SK-N-SH (cell line): ENCODE measurements at regions not wholly inside any gene's neighbourhood (a gene's known extent, or its start where the extent isn't known, plus 50 kb on each side); places are given as distances from the start of the nearest gene placed in this dataset.

Source experiments
- CTCF ChIA-PET: fragments of 300-600, 350-600 bp; formaldehyde crosslinking; extraction: SDS; loops from one replicate; lab custom pipeline; 2021; lab: Yijun Ruan, JAX
- POLR2A ChIA-PET: fragments of 350-600 bp; sonication (Branson Sonifier 250); formaldehyde crosslinking; extraction: SDS; loops from one replicate; lab custom pipeline; 2020; ENCODE audit warnings: antibody characterized with exemption, inconsistent platforms; lab: Yijun Ruan, JAX
- DNase-seq: peaks from one replicate; pipeline ENCODE4 v3.0.0; 2012
- H2AFZ ChIP-seq: fragments of 200-600 bp; sonication (generic); 2 replicates; pipeline ENCODE4 v1.8.1; 2016; ENCODE audit warnings: antibody characterized with exemption, mild to moderate bottlenecking, low read depth
- H3F3A ChIP-seq: fragments of 200-600 bp; sonication (generic); replicated peaks from 2 replicates; pipeline ENCODE3; 2016; ENCODE audit warnings: antibody characterized with exemption, mild to moderate bottlenecking; ENCODE audit not compliant: insufficient read depth
- H3K27ac ChIP-seq, 2 experiments: fragments of 200-500 bp in 1 of 2; fragments of 200-600 bp in 1 of 2; sonication (Bioruptor generic) in 1 of 2; sonication (generic), shearing (Covaris generic) in 1 of 2; 2 replicates each; pipeline versions ENCODE4 v1.5.1 to v1.6.1; 2014 to 2016; ENCODE audit warnings: low read depth in 2 of 2, inconsistent platforms in 1 of 2, low read length in 1 of 2, mild to moderate bottlenecking in 1 of 2, mixed read lengths in 1 of 2
- H3K27me3 ChIP-seq: fragments of 200-600 bp; sonication (generic), shearing (Covaris generic); 2 replicates; pipeline ENCODE4 v1.6.1; 2016; ENCODE audit warnings: mixed run types; ENCODE audit not compliant: insufficient read depth
- H3K36me3 ChIP-seq, 2 experiments: fragments of 200-500 bp in 1 of 2; fragments of 200-600 bp in 1 of 2; sonication (Bioruptor generic) in 1 of 2; sonication (generic) in 1 of 2; replicated peaks in 1 of 2; 2 replicates each; pipeline versions ENCODE3 to v1.5.1; 2014 to 2016; ENCODE audit warnings: low read length in 1 of 2, mild to moderate bottlenecking in 1 of 2; ENCODE audit not compliant: insufficient read depth in 2 of 2, control insufficient read depth in 1 of 2
- H3K4me1 ChIP-seq, 2 experiments: fragments of 200-500 bp in 1 of 2; fragments of 200-600 bp in 1 of 2; sonication (Bioruptor generic) in 1 of 2; sonication (generic), shearing (Covaris generic) in 1 of 2; 2 replicates each; pipeline versions ENCODE4 v1.5.1 to v1.6.1; 2014 to 2016; ENCODE audit warnings: low read depth in 1 of 2, low read length in 1 of 2, mixed run types in 1 of 2; ENCODE audit not compliant: insufficient read depth in 2 of 2, control insufficient read depth in 1 of 2
- H3K4me2 ChIP-seq: fragments of 200-600 bp; sonication (generic), shearing (Covaris generic); 2 replicates; pipeline ENCODE4 v1.6.1; 2017; ENCODE audit warnings: mixed run types
- H3K4me3 ChIP-seq, 2 experiments: fragments of 200-500 bp in 1 of 2; fragments of 200-600 bp in 1 of 2; sonication (Bioruptor generic) in 1 of 2; sonication (generic), shearing (Covaris generic) in 1 of 2; 2 replicates each; pipeline versions ENCODE4 v1.5.1 to v1.8.1; 2014 to 2016; ENCODE audit warnings: low read depth in 2 of 2, inconsistent platforms in 1 of 2, low read length in 1 of 2, mild to moderate bottlenecking in 1 of 2, mixed read lengths in 1 of 2, moderate library complexity in 1 of 2
- H3K79me2 ChIP-seq: fragments of 200-600 bp; sonication (generic); 2 replicates; pipeline ENCODE4 v1.8.1; 2017; ENCODE audit warnings: mild to moderate bottlenecking; ENCODE audit not compliant: insufficient read depth
- H3K9ac ChIP-seq: fragments of 200-600 bp; sonication (generic); 2 replicates; pipeline ENCODE4 v1.6.1; 2017; ENCODE audit warnings: mixed run types
- H3K9me2 ChIP-seq: fragments of 200-600 bp; sonication (generic); 2 replicates; pipeline ENCODE4 v1.6.1; 2017; ENCODE audit warnings: mixed run types
- H3K9me3 ChIP-seq: fragments of 200-600 bp; sonication (generic); 2 replicates; pipeline ENCODE4 v1.6.1; 2017; ENCODE audit warnings: mixed run types, mild to moderate bottlenecking, moderate library complexity
- H4K20me1 ChIP-seq: fragments of 200-600 bp; sonication (generic); 2 replicates; pipeline ENCODE4 v1.6.1; 2017; ENCODE audit warnings: mild to moderate bottlenecking, mixed run types; ENCODE audit not compliant: insufficient read depth
- CHD2 ChIP-seq: fragments of 150-350 bp; IDR thresholded peaks from 2 replicates; pipeline ENCODE4 v1.6.1; 2018; ENCODE audit warnings: low read length; ENCODE audit not compliant: partially characterized antibody
- EP300 ChIP-seq, 2 experiments: IDR thresholded peaks; 2 replicates each; pipeline versions ENCODE4 v1.4.0 to v1.6.1; 2012; ENCODE audit warnings: borderline replicate concordance in 1 of 2, low read depth in 1 of 2, low read length in 1 of 2
- EZH2phosphoT487 ChIP-seq: fragments of 200-600 bp; sonication (generic); IDR thresholded peaks from 2 replicates; pipeline ENCODE4 v1.6.1; 2017; ENCODE audit warnings: low read depth, mixed run types, mild to moderate bottlenecking, antibody characterized with exemption, moderate library complexity, borderline replicate concordance
- FOXM1 ChIP-seq: IDR thresholded peaks from 2 replicates; pipeline ENCODE4 v1.4.0; 2012; ENCODE audit warnings: low read depth, mild to moderate bottlenecking
- GABPA ChIP-seq: IDR thresholded peaks from 2 replicates; pipeline ENCODE4 v1.4.0; 2012; ENCODE audit warnings: low read depth, mild to moderate bottlenecking
- GATA2 ChIP-seq: sonication (generic); formaldehyde crosslinking; IDR thresholded peaks from 2 replicates; pipeline ENCODE4 v1.5.0; 2020; ENCODE audit warnings: mild to moderate bottlenecking, missing genetic modification reagents
- MEF2A ChIP-seq: IDR thresholded peaks from 2 replicates; pipeline ENCODE4 v1.4.0; 2012; ENCODE audit warnings: low read depth, borderline replicate concordance
- MXI1 ChIP-seq: IDR thresholded peaks from 2 replicates; pipeline ENCODE4 v1.6.1; 2012; ENCODE audit warnings: mild to moderate bottlenecking, low read depth, low read length, improper control_type of control experiment
- NFIC ChIP-seq: IDR thresholded peaks from 2 replicates; pipeline ENCODE4 v1.4.0; 2012; ENCODE audit warnings: borderline replicate concordance
- NRF1 ChIP-seq: IDR thresholded peaks from 2 replicates; pipeline ENCODE4 v1.6.1; 2012; ENCODE audit warnings: low read depth, mild to moderate bottlenecking, low read length
- RAD21 ChIP-seq: IDR thresholded peaks from 2 replicates; pipeline ENCODE4 v1.6.1; 2012; ENCODE audit warnings: mild to moderate bottlenecking, low read length
- RFX5 ChIP-seq: IDR thresholded peaks from 2 replicates; pipeline ENCODE4 v1.6.1; 2012; ENCODE audit warnings: mild to moderate bottlenecking, improper control_type of control experiment, low read length
- SIN3A ChIP-seq: IDR thresholded peaks from 2 replicates; pipeline ENCODE4 v1.6.1; 2012; ENCODE audit warnings: low read depth, mild to moderate bottlenecking, low read length, moderate library complexity, borderline replicate concordance
- WGBS: methylation state at CpG from one replicate; pipeline ENCODE4 v1.1.6; 2017; ENCODE audit warnings: low lambda C conversion rate; 5-methylcytosine and 5-hydroxymethylcytosine counted together
- TF ChIP-seq, protein P1 (sequence below): IDR thresholded peaks from 2 replicates; pipeline ENCODE4 v1.4.0; 2012; ENCODE audit warnings: low read depth, borderline replicate concordance
- TF ChIP-seq, protein P2 (sequence below): fragments of 150-350 bp; IDR thresholded peaks from 2 replicates; pipeline ENCODE4 v1.6.1; 2016; ENCODE audit warnings: mild to moderate bottlenecking, low read depth, low read length
- TF ChIP-seq, protein P3 (sequence below): IDR thresholded peaks from 2 replicates; pipeline ENCODE4; 2012
- TF ChIP-seq, protein P4 (sequence below): IDR thresholded peaks from 2 replicates; pipeline ENCODE4 v1.6.1; 2012; ENCODE audit warnings: mild to moderate bottlenecking, low read depth, low read length, moderate library complexity

DNA sequence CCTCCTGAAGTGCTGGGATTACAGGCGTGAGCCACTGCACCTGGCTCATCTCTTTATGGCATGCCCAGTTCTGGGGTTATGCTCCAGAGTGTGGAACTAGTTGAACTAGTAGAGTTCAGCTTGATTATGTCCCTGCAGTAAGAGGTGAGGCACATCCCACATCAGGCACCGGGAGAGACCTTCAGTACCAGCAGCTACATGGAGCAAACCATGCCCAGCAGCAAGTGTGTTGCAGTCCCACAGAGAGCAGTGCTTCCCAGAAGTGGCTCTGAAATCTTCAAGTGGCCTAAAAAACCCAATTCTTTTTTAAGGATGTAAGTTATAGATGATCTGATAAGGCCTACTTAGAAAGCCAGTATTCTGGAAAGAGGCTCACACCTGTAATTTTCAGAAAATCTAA, 331.9 kb upstream of the PRKCQ start:
- POLR2A ChIA-PET, result no interaction called here
- no peak overlapping the region for H3K4me3 ChIP-seq
- peaks cover 3% of the 10 kb centered on the region; the same call in 1 of the 2 replicates for H4K20me1 ChIP-seq
- H3K9ac ChIP-seq, result no peak overlapping the region
- no peaks in the 10 kb centered on the region; the same call in 1 of the 2 replicates for H3K27me3 ChIP-seq
- H3K79me2 ChIP-seq, result no peaks in the 10 kb centered on the region
- no peaks in the 10 kb centered on the region for H3K9me3 ChIP-seq
- WGBS, result 42% methylated on average over 2 of the region's 2 CpGs
- no peak for DNase-seq
- CTCF ChIA-PET, result interaction anchor here (2.0 kb wide), 1 partner anchor 8 kb away, joined by 5 read pairs; no protein-coding TSS in a partner anchor
- H3K4me2 ChIP-seq, result no peak overlapping the region
- peaks cover 0 to 7% of the 10 kb centered on the region in 2 experiments; a peak in 2 of 4 replicates for H3K4me1 ChIP-seq
- H3K9me2 ChIP-seq, result no peaks in the 10 kb centered on the region
- peaks cover 5% of the 10 kb centered on the region for H3F3A ChIP-seq
- H3K36me3 ChIP-seq, result no peaks in the 10 kb centered on the region
- no peak overlapping the region for H3K27ac ChIP-seq
- no peak overlapping the region for H2AFZ ChIP-seq
- TF ChIP-seq, protein P1, sequence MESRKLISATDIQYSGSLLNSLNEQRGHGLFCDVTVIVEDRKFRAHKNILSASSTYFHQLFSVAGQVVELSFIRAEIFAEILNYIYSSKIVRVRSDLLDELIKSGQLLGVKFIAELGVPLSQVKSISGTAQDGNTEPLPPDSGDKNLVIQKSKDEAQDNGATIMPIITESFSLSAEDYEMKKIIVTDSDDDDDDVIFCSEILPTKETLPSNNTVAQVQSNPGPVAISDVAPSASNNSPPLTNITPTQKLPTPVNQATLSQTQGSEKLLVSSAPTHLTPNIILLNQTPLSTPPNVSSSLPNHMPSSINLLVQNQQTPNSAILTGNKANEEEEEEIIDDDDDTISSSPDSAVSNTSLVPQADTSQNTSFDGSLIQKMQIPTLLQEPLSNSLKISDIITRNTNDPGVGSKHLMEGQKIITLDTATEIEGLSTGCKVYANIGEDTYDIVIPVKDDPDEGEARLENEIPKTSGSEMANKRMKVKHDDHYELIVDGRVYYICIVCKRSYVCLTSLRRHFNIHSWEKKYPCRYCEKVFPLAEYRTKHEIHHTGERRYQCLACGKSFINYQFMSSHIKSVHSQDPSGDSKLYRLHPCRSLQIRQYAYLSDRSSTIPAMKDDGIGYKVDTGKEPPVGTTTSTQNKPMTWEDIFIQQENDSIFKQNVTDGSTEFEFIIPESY, result no peak
- TF ChIP-seq, protein P2, sequence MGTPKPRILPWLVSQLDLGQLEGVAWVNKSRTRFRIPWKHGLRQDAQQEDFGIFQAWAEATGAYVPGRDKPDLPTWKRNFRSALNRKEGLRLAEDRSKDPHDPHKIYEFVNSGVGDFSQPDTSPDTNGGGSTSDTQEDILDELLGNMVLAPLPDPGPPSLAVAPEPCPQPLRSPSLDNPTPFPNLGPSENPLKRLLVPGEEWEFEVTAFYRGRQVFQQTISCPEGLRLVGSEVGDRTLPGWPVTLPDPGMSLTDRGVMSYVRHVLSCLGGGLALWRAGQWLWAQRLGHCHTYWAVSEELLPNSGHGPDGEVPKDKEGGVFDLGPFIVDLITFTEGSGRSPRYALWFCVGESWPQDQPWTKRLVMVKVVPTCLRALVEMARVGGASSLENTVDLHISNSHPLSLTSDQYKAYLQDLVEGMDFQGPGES, result no peak
- no peak for TF ChIP-seq NFIC
- TF ChIP-seq RAD21, result no peak
- no peak for TF ChIP-seq FOXM1
- TF ChIP-seq MEF2A, result no peak
- no peak for TF ChIP-seq GATA2 (CRISPR knock-in tag)
- no peak for TF ChIP-seq EP300 (IDR thresholded peaks at IDR 0.05; ENCODE audit: borderline replicate concordance in 1 of 2, low read depth in 1 of 2, low read length in 1 of 2)
- TF ChIP-seq MXI1, result no peak
- no peak for TF ChIP-seq CHD2
- no peak for TF ChIP-seq NRF1
- TF ChIP-seq EZH2phosphoT487, result no peak
- TF ChIP-seq, protein P3, sequence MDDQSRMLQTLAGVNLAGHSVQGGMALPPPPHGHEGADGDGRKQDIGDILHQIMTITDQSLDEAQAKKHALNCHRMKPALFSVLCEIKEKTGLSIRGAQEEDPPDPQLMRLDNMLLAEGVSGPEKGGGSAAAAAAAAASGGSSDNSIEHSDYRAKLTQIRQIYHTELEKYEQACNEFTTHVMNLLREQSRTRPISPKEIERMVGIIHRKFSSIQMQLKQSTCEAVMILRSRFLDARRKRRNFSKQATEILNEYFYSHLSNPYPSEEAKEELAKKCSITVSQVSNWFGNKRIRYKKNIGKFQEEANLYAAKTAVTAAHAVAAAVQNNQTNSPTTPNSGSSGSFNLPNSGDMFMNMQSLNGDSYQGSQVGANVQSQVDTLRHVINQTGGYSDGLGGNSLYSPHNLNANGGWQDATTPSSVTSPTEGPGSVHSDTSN, result no peak
- TF ChIP-seq, protein P4, sequence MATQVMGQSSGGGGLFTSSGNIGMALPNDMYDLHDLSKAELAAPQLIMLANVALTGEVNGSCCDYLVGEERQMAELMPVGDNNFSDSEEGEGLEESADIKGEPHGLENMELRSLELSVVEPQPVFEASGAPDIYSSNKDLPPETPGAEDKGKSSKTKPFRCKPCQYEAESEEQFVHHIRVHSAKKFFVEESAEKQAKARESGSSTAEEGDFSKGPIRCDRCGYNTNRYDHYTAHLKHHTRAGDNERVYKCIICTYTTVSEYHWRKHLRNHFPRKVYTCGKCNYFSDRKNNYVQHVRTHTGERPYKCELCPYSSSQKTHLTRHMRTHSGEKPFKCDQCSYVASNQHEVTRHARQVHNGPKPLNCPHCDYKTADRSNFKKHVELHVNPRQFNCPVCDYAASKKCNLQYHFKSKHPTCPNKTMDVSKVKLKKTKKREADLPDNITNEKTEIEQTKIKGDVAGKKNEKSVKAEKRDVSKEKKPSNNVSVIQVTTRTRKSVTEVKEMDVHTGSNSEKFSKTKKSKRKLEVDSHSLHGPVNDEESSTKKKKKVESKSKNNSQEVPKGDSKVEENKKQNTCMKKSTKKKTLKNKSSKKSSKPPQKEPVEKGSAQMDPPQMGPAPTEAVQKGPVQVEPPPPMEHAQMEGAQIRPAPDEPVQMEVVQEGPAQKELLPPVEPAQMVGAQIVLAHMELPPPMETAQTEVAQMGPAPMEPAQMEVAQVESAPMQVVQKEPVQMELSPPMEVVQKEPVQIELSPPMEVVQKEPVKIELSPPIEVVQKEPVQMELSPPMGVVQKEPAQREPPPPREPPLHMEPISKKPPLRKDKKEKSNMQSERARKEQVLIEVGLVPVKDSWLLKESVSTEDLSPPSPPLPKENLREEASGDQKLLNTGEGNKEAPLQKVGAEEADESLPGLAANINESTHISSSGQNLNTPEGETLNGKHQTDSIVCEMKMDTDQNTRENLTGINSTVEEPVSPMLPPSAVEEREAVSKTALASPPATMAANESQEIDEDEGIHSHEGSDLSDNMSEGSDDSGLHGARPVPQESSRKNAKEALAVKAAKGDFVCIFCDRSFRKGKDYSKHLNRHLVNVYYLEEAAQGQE, result no peak
- TF ChIP-seq GABPA, result no peak
- TF ChIP-seq SIN3A, result no peak
- TF ChIP-seq RFX5, result no peak
